ENCODE measurements at regions not wholly inside any gene's neighbourhood (a gene's known extent, or its start where the extent isn't known, plus 50 kb on each side); places are given as distances from the start of the nearest gene placed in this dataset.

DNA sequence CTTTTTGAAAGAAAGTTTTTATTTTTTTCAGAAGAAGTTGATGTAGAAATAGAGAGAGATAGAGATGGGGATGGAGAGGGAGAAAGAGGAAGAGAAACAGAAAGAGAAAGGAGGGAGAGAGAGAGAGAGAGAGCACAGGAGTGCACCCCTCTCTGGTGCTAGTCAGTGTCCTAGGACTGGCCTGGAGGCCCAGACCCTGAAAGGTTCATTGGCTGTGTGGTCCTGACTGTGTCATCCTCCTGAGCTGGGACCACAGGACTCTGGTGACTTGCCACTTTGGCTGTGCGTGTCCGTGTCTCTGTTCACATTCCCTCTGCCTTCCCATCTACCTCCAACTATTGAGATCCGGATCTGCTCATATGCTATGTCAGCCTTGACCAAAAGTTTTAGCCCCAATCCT, 62.1 kb upstream of the SHH start:
- DNase-seq: no peak

- DNase-seq: no peak
These were observed 61.7 kb upstream of the SHH start for GRCh38 chr7:155874010-155874409.

DNA sequence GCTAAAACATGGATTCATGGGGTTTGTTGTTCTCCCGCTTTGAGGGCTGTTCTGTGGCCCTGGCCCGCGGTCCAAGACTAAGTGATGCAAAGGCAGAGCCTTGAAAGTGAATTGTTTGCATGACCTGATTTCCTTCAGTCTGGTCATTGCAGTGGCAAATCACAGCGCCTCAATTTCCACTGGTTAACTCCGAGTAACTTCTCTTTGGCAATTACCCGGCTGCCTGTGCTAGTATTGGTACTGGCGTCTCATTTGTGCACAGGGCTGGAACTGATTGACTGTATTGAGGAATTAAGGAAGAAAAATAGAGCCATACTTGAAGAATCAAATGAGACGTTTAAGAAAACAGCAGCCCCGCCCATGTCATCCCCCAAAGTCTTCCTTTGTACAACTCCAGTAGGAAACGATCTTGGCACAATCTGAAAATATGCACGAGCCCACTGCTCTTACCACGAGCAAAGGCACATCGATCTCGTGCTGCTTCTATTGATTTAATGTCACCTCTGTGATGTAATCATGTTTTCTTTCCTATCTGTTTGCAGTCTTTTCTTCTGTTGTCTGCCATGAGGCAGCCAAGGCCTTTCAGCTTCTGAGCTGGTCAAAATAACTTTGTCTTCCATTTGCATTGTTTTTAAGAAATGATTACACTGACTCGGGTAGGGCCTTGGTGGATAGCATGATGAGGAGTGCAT, 60.6 kb upstream of the SHH start:
- DNase-seq: no peak

DNA sequence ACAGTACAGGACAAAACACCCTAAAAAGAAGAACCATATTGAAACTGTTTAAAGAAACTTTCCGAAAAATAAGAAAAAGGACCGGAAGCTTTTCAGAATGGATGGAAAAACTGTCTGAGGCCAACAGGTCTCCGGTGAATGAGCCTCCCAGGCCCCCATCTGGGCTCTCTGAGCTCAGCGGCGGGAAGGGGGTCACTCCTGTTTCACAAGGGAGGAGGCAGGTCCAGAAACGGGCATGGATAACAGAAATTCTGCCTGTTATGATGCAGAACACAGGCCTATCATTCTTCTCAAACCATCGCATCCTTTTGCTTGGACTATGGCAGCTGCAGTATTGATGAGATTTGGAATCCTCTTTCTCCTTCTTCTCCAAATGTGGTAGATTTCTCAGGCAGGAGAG, 58.9 kb upstream of the SHH start:
- no peak for DNase-seq

DNA sequence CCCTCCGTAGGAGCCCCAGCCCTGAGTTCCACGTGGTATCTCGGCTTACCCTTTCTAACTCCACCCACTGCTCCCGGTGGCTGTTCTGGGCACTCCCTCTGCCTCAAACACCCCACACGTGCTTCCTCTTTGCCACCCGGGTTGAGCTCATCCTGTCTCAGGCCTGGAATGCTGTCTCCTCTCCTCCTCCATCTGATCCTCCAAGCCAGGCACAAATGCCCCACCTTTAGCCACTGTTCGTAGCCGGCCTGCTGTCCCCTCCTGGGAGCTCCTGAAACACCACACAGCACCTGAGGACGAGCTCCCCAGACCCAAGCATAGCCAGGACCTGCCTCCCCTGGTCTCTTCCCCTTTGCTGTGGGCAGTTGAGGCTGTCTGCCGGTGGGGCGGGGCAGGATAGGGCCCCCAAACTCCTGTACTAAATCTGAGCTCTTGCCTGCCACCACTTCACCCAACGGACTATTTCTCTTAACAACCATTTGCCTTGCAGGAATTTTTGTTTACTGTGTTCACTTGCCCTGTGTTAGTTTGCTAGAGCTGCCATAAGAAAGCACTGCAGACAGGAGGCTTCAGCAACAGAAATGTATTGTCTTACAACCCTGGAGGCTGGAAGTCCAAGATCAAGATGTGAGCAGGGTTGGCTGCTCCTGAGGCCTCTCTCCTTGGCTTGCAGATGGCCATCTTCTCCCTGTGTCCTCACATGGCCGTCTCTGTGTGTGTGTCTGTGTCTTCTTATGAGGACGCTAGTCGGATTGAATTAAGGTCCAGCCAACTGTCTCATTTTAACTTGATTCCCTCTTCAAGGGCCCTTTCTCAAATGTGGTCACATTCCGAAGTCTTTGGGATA, 58.3 kb upstream of the SHH start:
- no peak for DNase-seq

DNA sequence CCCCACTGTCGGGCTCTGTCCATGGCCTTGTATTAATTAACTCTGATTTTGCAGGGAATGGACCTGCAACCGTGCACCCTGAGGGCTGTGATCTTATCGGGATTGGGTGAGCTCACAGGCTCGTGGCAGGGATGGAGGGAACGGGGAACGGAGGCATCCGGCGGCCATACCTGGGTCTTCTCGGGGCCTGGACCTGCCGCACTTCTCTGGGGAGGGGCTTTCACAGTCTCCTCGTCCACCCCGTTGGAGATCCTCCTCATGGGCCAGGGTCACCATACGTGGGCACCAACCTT, 57.5 kb upstream of the SHH start:
- no peak for DNase-seq

- DNase-seq: no peak
These were observed 56.9 kb upstream of the SHH start for GRCh38 chr7:155868955-155869783.

- no peak for DNase-seq
These were observed 55.6 kb upstream of the SHH start for GRCh38 chr7:155867734-155868400.

GRCh38 chr7:155867280-155867679, 55.0 kb upstream of the SHH start:
- DNase-seq: no peak

- no peak for DNase-seq
These were observed 53.7 kb upstream of the SHH start for GRCh38 chr7:155865830-155866525.

- no peak for DNase-seq
These were observed 52.9 kb upstream of the SHH start for GRCh38 chr7:155864991-155865690.

DNA sequence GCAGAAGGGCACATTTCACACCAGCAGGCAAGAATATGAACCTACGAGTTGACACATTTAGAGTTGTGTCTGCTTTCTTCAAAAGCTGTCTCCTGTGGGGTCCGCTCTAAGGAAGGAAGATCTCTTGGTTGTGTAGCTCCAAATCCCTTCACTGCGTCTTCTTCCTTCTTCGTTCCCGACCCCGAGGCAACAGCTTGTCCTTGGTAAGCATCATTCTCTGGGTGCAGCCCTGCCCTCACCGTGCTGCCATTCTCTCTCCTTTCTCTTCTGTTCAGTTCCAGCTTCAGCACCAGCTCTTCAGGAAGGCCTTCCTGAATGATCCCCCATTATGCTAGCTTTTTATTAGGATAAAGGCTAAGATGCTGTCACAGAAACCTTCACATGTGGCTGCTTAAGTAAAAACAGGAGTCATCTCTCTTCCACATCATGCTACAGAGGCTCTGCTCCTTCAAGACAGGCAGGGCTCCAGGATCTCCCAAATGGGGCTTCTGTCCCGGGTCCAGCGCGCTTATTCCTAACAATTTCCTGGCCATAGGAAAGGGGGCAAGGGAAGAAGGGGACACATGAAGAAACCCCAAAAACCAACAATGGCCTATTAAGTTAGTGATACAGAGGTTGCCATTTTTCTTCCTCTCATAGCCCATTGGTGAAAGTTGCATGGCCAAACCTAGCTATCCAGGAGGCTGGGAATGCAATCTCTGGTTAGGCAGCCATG, 52.2 kb upstream of the SHH start:
- DNase-seq: no peak

- DNase-seq: no peak
These were observed 51.5 kb upstream of the SHH start for GRCh38 chr7:155863721-155864151.

DNA sequence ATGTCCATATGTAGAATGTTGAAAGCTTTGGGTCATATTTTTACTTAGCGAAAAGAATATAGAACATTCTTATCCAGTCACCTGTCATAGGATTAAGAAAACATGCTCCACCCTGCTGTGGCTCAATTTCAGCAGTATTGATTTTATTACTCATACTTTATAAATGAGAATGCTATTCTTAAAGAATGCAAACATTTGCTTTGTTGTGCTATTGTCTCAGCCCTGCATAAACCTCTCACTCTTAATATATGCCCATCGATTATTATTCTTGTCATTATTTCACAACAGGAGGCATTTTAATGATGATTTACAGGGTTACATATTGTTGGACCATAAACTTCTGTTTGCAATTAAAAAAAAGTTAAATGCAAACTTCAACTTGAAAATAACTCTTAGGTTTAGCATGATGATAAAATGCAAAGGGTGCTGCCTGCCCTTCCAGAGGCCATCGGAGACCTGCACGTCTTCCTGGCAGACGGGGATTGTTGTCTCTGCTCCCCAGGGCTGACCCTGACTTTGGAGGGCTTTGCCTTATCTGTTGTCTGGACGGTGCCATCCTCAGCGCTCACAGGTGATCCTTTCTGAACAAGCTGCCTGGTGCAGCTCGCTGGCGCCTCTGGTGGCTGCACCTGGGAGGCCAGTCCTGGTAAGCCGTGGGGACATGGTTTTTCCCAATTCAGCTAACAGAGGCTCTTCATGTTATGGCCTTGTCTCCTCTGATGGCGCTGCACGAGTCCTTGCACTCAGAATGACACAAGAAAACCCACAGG, 50.0 kb upstream of the SHH start:
- no peak for DNase-seq
